SIG-M5 (cell line): ENCODE measurements at regions not wholly inside any gene's neighbourhood (a gene's known extent, or its start where the extent isn't known, plus 50 kb on each side); places are given as distances from the start of the nearest gene placed in this dataset.
"Not testable (repeated sequence)": the region's sequence is repeated elsewhere in the genome, so short reads cannot be mapped to it uniquely, and the experiment has no call there.

Source experiments
- DNase-seq: peaks from one replicate; lab custom pipeline; 2025; lab: John Stamatoyannopoulos, UW

GRCh38 chr22:26927821-26928220, 270.4 kb downstream of the MIAT start:
- DNase-seq: no peak

GRCh38 chr22:26931471-26931870, 274.1 kb downstream of the MIAT start:
- no peak for DNase-seq

- DNase-seq: no peak
These were observed 275.8 kb downstream of the MIAT start for GRCh38 chr22:26933105-26933590.

- no peak for DNase-seq
These were observed 279.8 kb downstream of the MIAT start for GRCh38 chr22:26937213-26937612.

- DNase-seq: no peak
These were observed 282.1 kb downstream of the MIAT start for GRCh38 chr22:26939466-26939865.

GRCh38 chr22:26941896-26942636, 284.7 kb downstream of the MIAT start:
- no peak for DNase-seq

GRCh38 chr22:26942637-26942957, 285.2 kb downstream of the MIAT start:
- no peak for DNase-seq

GRCh38 chr22:26945565-26945964, 288.2 kb downstream of the MIAT start:
- no peak for DNase-seq

- DNase-seq: no peak
These were observed 291.8 kb downstream of the MIAT start for GRCh38 chr22:26949193-26949592.

- DNase-seq: not testable (repeated sequence)
These were observed 293.8 kb downstream of the MIAT start for GRCh38 chr22:26951139-26951538.

- no peak for DNase-seq
These were observed 294.6 kb downstream of the MIAT start for GRCh38 chr22:26952004-26952403.

- DNase-seq: no peak
These were observed 295.1 kb downstream of the MIAT start for GRCh38 chr22:26952451-26953011.

GRCh38 chr22:26953012-26953883, 295.9 kb downstream of the MIAT start:
- DNase-seq: no peak

GRCh38 chr22:26956371-26956770, 299.0 kb downstream of the MIAT start:
- no peak for DNase-seq

- no peak for DNase-seq
These were observed 299.8 kb downstream of the MIAT start for GRCh38 chr22:26957176-26957575.

- no peak for DNase-seq
These were observed 300.5 kb downstream of the MIAT start for GRCh38 chr22:26957897-26958296.

GRCh38 chr22:26958378-26958777, 301.0 kb downstream of the MIAT start:
- DNase-seq: no peak

- DNase-seq: no peak
These were observed 307.3 kb downstream of the MIAT start for GRCh38 chr22:26964642-26965041.

GRCh38 chr22:26967282-26967681, 309.9 kb downstream of the MIAT start:
- DNase-seq: no peak

- no peak for DNase-seq
These were observed 311.6 kb downstream of the MIAT start for GRCh38 chr22:26968859-26969523.

- DNase-seq: no peak
These were observed 313.5 kb downstream of the MIAT start for GRCh38 chr22:26970809-26971394.

- no peak for DNase-seq
These were observed 314.9 kb downstream of the MIAT start for GRCh38 chr22:26972286-26972685.
